NCI-H2029 treated with DMSO at 0.1 percent for 48 hours (cell line): ENCODE measurements at regions not wholly inside any gene's neighbourhood (a gene's known extent, or its start where the extent isn't known, plus 50 kb on each side); places are given as distances from the start of the nearest gene placed in this dataset.
A peak's percentile ranks its signal among the peaks of the same experiment; 100 is the strongest.

Experiments
- DNase-seq: peaks from one replicate; lab custom pipeline; 2025; lab: John Stamatoyannopoulos, UW

DNA sequence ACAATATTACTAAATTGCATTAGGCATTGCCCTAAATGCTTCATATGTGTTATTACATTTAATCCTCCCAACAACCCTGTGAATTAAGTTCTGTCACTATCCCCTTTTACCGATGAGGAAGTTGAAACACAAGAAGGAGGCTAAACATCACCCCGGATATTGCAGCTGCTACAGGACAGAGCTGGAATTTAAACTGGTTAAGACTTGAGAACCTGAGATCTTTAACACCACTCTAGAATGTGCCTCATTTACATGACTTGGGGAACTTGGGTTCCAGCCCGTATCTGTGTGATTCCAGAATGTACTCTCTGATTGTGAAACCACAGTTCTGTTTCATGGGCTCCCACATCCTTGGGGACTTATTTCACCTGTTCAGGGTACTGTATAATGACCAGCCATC, 165.1 kb upstream of the PPARGC1A start:
- no peak for DNase-seq

DNA sequence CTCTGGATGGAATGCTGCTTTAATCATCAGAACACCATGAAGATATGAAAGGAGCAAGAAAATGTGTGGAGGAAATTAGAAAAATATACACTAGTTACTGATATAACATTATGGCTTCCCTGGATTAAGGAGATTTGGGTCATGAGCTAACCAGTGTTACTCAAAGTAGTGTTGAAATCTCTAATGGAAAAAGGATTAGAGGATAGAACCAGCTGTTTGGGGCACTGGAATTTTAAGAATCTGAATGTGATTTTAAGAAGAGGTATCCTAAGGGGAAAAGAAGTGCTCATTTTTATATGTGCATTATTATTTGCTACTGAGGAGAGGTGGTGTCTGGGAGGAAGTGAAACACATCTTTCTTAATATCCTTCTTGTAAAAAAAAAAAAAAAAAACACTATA, 164.1 kb upstream of the PPARGC1A start:
- no peak for DNase-seq

GRCh38 chr4:24044610-24045589, 155.1 kb upstream of the PPARGC1A start:
- no peak for DNase-seq

- no peak for DNase-seq
These were observed 152.2 kb upstream of the PPARGC1A start for GRCh38 chr4:24042094-24042493.

DNA sequence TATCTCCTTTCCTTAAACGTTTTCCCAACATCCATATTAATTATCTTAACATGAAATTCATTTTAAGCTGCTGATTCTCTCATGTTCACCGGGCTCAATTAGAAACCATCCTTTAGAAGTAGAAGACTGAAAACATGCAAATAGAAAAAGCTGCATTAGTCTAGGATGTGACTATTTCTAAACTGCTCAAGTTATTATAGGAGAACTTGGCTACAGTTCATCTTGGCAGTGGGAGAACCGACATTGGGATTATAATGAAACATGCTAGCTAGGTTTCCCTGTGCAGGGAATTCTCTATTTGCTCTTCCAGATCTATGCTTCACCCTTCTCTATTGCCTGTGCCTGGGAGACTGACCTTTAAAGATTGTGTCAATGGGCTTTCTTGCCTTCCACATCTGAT, 151.0 kb upstream of the PPARGC1A start:
- no peak for DNase-seq

GRCh38 chr4:24033626-24034025, 143.8 kb upstream of the PPARGC1A start:
- DNase-seq = no peak

DNA sequence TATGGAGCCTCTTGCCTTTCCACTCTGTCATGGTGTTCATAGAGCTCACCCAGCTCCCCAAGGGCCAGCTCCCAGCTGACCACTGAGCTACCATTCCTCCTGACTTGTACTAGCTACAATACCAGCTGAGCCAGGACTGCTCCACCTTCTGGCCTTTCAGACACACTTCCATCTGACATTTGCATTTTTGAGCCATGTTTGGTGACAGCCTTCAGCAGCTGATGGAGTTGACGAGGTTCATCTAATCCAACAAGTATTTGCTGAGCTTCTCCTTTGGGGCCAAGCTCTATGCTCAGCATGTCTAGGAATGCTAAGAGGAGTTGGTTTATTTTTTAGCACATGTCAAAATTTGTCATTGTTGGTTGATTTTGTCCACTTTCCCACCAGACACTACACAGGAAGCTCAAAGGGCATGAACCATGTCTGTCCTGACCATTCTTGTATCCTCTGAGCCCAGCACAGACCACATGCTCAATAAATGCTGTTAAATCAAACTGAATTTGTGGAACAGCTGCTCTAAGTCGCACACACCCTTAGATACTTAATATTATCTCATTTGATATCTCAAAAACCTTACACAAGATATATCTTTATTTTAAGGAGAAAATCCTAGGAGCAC, 142.6 kb upstream of the PPARGC1A start:
- DNase-seq = no peak

GRCh38 chr4:24026596-24026995, 136.7 kb upstream of the PPARGC1A start:
- no peak for DNase-seq

- DNase-seq = peak; percentile 5
These were observed 134.8 kb upstream of the PPARGC1A start for GRCh38 chr4:24024605-24025004.

DNA sequence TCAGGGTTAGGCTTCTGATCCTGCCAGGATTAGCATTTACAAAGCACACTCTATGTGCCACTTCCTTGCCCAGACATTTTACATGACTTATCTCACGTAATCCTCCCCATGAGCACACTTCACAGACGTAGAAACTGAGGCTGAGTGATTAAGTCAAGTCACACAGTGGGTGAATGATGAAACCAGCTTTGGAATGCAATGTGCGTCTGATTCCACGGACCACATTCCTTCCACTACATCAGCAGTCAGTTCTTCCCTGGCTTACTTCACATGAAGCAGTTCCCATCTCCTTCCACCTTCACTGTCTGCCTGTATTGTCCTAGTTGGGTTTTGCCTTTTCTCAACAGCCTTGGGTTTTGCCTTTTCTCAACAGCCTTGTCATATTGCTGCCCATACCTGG, 134.3 kb upstream of the PPARGC1A start:
- DNase-seq = no peak

DNA sequence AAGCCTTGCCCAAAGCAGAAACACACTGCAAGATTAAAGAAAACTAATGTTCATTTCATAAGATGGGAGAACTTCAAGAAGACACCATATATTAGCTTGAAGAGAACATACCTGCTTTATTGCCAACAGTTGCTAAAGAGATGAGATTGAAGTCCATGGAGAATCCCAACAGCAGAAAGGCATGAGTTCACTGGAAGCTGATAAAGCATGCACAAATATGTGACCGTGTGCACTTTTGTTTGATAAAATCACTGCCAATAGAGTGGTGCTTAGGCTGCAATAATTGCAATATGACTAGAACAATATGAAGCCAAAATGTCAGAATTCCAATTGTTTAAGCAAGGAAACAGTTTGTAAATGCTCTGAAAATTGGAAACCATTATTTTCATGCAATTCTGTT, 125.9 kb upstream of the PPARGC1A start:
- no peak for DNase-seq

- DNase-seq = no peak
These were observed 124.0 kb upstream of the PPARGC1A start for GRCh38 chr4:24013668-24014422.

GRCh38 chr4:24010994-24011393, 121.1 kb upstream of the PPARGC1A start:
- DNase-seq = no peak

DNA sequence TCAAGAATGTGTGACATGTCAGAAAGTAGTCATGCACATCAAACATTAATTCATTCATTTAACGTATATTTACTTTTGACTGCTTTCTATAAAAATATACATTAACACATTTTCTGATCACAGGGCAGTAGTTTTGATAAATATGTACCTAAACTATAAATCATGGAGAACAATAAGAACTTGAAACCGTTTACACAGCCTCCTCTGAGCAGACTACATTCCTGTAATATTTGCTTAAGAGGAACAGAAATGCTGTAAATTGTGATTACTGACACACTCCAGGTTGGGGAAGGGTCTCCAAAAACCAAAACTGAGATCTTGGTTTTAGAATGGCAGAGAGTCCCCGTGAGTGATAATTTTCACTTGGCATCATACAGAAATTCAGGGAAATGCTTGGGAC, 120.7 kb upstream of the PPARGC1A start:
- DNase-seq = no peak

- no peak for DNase-seq
These were observed 118.0 kb upstream of the PPARGC1A start for GRCh38 chr4:24007860-24008261.

DNA sequence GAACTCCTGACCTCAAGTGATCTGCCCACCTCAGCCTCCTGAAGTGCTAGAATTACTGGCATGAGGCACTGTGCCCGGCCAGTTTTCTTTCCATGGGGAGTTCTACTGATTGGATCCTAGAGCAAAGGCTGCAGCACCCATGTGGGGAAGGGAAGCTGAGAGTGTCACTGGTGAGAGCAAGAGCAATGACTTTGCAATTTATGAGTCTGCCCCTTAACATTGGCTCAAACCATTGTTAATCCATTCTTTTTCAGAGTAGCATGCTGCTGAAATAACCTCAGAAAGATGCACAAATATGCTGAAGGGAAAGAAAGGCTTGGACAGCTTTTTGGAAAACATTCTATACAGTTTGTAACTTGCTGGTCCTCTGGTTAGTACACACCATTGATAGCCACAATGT, 116.4 kb upstream of the PPARGC1A start:
- DNase-seq = no peak

DNA sequence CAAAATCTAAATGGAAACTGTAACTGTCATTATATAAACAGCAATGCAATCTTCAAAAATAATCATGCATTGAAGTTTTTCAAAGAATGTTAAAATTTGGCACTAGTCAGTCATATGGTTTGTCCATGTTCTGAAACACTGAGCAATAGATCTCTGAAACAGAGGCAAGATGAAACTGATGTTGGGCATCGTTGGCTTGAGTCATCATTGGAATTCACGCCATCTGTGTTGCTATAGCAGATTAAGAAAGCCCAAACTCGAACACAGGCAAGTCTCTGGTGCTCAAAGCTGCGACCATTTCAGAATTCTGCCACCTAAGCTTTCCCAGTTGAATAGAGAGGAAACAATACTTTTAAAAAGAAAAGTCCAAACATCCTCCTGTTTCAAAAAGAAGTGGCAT, 114.1 kb upstream of the PPARGC1A start:
- no peak for DNase-seq

DNA sequence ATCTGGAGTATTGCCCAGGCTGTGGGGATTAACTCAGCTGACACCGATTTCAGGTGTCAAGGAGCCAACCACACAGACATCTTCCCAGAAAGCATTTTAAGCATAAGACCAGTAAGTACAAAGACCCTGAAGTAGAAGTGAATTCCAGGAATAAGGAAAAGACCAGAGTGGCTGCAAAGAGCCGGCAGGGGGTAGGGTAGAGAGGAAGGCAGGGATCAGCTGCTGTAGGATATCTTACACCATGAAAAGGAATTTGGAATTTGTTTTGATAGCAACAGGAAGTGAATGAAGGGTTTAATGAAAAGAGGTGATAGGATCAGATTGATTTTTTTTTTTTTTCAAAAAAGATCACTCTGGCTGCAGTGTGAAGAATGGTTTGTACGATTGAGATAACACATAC, 113.6 kb upstream of the PPARGC1A start:
- DNase-seq = no peak

GRCh38 chr4:24002330-24002966, 112.6 kb upstream of the PPARGC1A start:
- DNase-seq = no peak

- no peak for DNase-seq
These were observed 111.9 kb upstream of the PPARGC1A start for GRCh38 chr4:24001486-24002329.

- no peak for DNase-seq
These were observed 110.6 kb upstream of the PPARGC1A start for GRCh38 chr4:24000470-24000831.
